Choroid plexus epithelial cell (primary cell): ENCODE measurements at regions not wholly inside any gene's neighbourhood (a gene's known extent, or its start where the extent isn't known, plus 50 kb on each side); places are given as distances from the start of the nearest gene placed in this dataset.

ENCODE experiments used
- DNase-seq: peaks from one replicate; pipeline ENCODE4 v3.0.0-alpha.2; 2010; ENCODE audit warnings: low read depth
- H3K4me3 ChIP-seq: 2 replicates; pipeline ENCODE4 v1.5.1; 2011; ENCODE audit warnings: low read depth, mild to moderate bottlenecking, control low read depth, low read length, moderate library complexity
- CTCF ChIP-seq: conservative IDR thresholded peaks from 2 replicates; pipeline ENCODE4 v1.5.1; 2011; ENCODE audit warnings: low read depth, mild to moderate bottlenecking, control low read depth, inconsistent platforms, low read length, moderate library complexity

GRCh38 chr2:7881466-7881865 lies 800.4 kb upstream of the ID2 start:
- DNase-seq: no peak

GRCh38 chr2:7882296-7882695 lies 799.6 kb upstream of the ID2 start:
- no peak for TF ChIP-seq CTCF
- H3K4me3 ChIP-seq: no peak overlapping the region
- DNase-seq: no peak

More at GRCh38 chr2:7881466-7881865, 800.4 kb upstream of the ID2 start:
- H3K4me3 ChIP-seq: no peak overlapping the region
- no peak for TF ChIP-seq CTCF

- no peak for DNase-seq
- TF ChIP-seq CTCF: no peak
- no peak overlapping the region for H3K4me3 ChIP-seq
These were observed 797.5 kb upstream of the ID2 start for GRCh38 chr2:7884338-7884737.

GRCh38 chr2:7886666-7887065 lies 795.2 kb upstream of the ID2 start:
- TF ChIP-seq CTCF: no peak
- DNase-seq: no peak
- no peak overlapping the region for H3K4me3 ChIP-seq

GRCh38 chr2:7887441-7887840 lies 794.4 kb upstream of the ID2 start:
- DNase-seq: no peak
- no peak overlapping the region for H3K4me3 ChIP-seq
- no peak for TF ChIP-seq CTCF

- H3K4me3 ChIP-seq: no peak overlapping the region
- DNase-seq: no peak
- TF ChIP-seq CTCF: no peak
These were observed 793.0 kb upstream of the ID2 start for GRCh38 chr2:7888876-7889275.

GRCh38 chr2:7891312-7891711 lies 790.5 kb upstream of the ID2 start:
- DNase-seq: no peak
- no peak for TF ChIP-seq CTCF
- no peak overlapping the region for H3K4me3 ChIP-seq
